ENCODE measurements at regions not wholly inside any gene's neighbourhood (a gene's known extent, or its start where the extent isn't known, plus 50 kb on each side); places are given as distances from the start of the nearest gene placed in this dataset.

GRCh38 chr21:28396421-28396820 is 596.3 kb downstream of the LTN1 start:
- ChIA-PET CTCF (no interaction called here), POLR2A (no interaction called here)
- 100% methylated on average over 1 of the region's 5 CpGs for WGBS (ENCODE audit: insufficient coverage)
- Mint-ChIP-seq H3K4me3 (no peak overlapping the region), H3K27ac (no peak overlapping the region), H3K9me3 (ENCODE audit: insufficient read depth) (peaks cover 12% of the 10 kb centered on the region), H3K4me1 (no peaks in the 10 kb centered on the region), H3K27me3 (no peaks in the 10 kb centered on the region)
- Histone ChIP-seq H3K4me2 (replicated peaks; ENCODE audit: low read depth, low read length, poor library complexity, severe bottlenecking) (no peak overlapping the region), H3K79me2 (ENCODE audit: control insufficient read depth, insufficient read depth, low read length) (no peaks in the 10 kb centered on the region), H3K36me3 (replicated peaks in 1 of 2; ENCODE audit: control extremely low read depth in 1 of 2, control insufficient read depth in 1 of 2, extremely low read depth in 1 of 2, insufficient read depth in 2 of 2, low read length in 1 of 2) (no peaks in the 10 kb centered on the region), H3K27ac (ENCODE audit: low read length in 2 of 2) (no peak overlapping the region), H3K4me1 (ENCODE audit: control insufficient read depth in 2 of 2, insufficient read depth in 2 of 2, low read length in 2 of 2) (no peaks in the 10 kb centered on the region), H3K9me3 (ENCODE audit: control extremely low read depth in 1 of 3, control insufficient read depth in 2 of 3, insufficient read depth in 1 of 3, low read length in 2 of 3) (peaks cover 0 to 24% (median 4%) of the 10 kb centered on the region in 3 donors), H2AFZ (ENCODE audit: insufficient read depth, low read depth, low read length, poor library complexity, severe bottlenecking) (no peak overlapping the region), H3K4me3 (ENCODE audit: control extremely low read depth in 1 of 5, extremely low read depth in 1 of 5, insufficient read depth in 1 of 5, low read depth in 2 of 5, low read length in 4 of 5) (no peak overlapping the region), H3K27me3 (replicated peaks in 1 of 4; ENCODE audit: control extremely low read depth in 1 of 4, control insufficient read depth in 3 of 4, insufficient read depth in 4 of 4, low read length in 3 of 4) (no peaks in the 10 kb centered on the region), H4K20me1 (ENCODE audit: control insufficient read depth, insufficient read depth, low read length, poor library complexity, severe bottlenecking) (no peaks in the 10 kb centered on the region), H3K9ac (ENCODE audit: low read length) (no peak overlapping the region)
- TF ChIP-seq EZH2 (IDR thresholded peaks at IDR 0.05; ENCODE audit: borderline replicate concordance, insufficient read depth, low read depth, low read length, poor library complexity, severe bottlenecking) (no peak), CTCF (IDR thresholded peaks at IDR 0.05) (no peak)
- no peak for DNase-seq
- ATAC-seq (ENCODE audit: low read depth), result no peak
- intact Hi-C loops (cut with micrococcal nuclease), result no loop called here

- Histone ChIP-seq H3K4me1 (ENCODE audit: control insufficient read depth in 2 of 2, insufficient read depth in 2 of 2, low read length in 2 of 2) (no peaks in the 10 kb centered on the region), H4K20me1 (ENCODE audit: control insufficient read depth, insufficient read depth, low read length, poor library complexity, severe bottlenecking) (no peaks in the 10 kb centered on the region), H2AFZ (ENCODE audit: insufficient read depth, low read depth, low read length, poor library complexity, severe bottlenecking) (no peak overlapping the region), H3K79me2 (ENCODE audit: control insufficient read depth, insufficient read depth, low read length) (no peaks in the 10 kb centered on the region), H3K9me3 (ENCODE audit: control extremely low read depth in 1 of 3, control insufficient read depth in 2 of 3, insufficient read depth in 1 of 3, low read length in 2 of 3) (peaks cover 0 to 24% (median 4%) of the 10 kb centered on the region in 3 donors), H3K36me3 (replicated peaks in 1 of 2; ENCODE audit: control extremely low read depth in 1 of 2, control insufficient read depth in 1 of 2, extremely low read depth in 1 of 2, insufficient read depth in 2 of 2, low read length in 1 of 2) (no peaks in the 10 kb centered on the region), H3K27ac (ENCODE audit: low read length in 2 of 2) (no peak overlapping the region), H3K4me2 (replicated peaks; ENCODE audit: low read depth, low read length, poor library complexity, severe bottlenecking) (no peak overlapping the region), H3K4me3 (ENCODE audit: control extremely low read depth in 1 of 5, extremely low read depth in 1 of 5, insufficient read depth in 1 of 5, low read depth in 2 of 5, low read length in 4 of 5) (no peak overlapping the region), H3K27me3 (replicated peaks in 1 of 4; ENCODE audit: control extremely low read depth in 1 of 4, control insufficient read depth in 3 of 4, insufficient read depth in 4 of 4, low read length in 3 of 4) (no peaks in the 10 kb centered on the region), H3K9ac (ENCODE audit: low read length) (no peak overlapping the region)
- ChIA-PET POLR2A (no interaction called here), CTCF (no interaction called here)
- 94% methylated on average over 7 of the region's 7 CpGs for WGBS (ENCODE audit: insufficient coverage)
- H3K4me3 Mint-ChIP-seq, result no peak overlapping the region
- intact Hi-C loops (cut with micrococcal nuclease), result no loop called here
- ATAC-seq (ENCODE audit: low read depth) (no peak), DNase-seq (no peak)
- H3K27ac Mint-ChIP-seq, result no peak overlapping the region
- no peaks in the 10 kb centered on the region for H3K4me1 Mint-ChIP-seq
- no peaks in the 10 kb centered on the region for H3K27me3 Mint-ChIP-seq
- H3K9me3 Mint-ChIP-seq (ENCODE audit: insufficient read depth), result peaks cover 12% of the 10 kb centered on the region
- TF ChIP-seq CTCF (IDR thresholded peaks at IDR 0.05) (no peak), EZH2 (IDR thresholded peaks at IDR 0.05; ENCODE audit: borderline replicate concordance, insufficient read depth, low read depth, low read length, poor library complexity, severe bottlenecking) (no peak)
These were observed 599.4 kb downstream of the LTN1 start for GRCh38 chr21:28393279-28393678.
